Activated CD4-positive, alpha-beta T cell treated with anti-CD3 and anti-CD28 coated beads, Interleukin-2, Interleukin-4, amounts not matched to agents 100 ng/mL and 50 ng/mL, durations not matched to agents 16 hours and 8 hours (primary cell): ENCODE measurements at regions not wholly inside any gene's neighbourhood (a gene's known extent, or its start where the extent isn't known, plus 50 kb on each side); places are given as distances from the start of the nearest gene placed in this dataset.

ENCODE experiments used
- DNase-seq: peaks from one replicate; pipeline ENCODE4 v3.0.0-alpha.2; 2020; ENCODE audit warnings: low spot score

DNA sequence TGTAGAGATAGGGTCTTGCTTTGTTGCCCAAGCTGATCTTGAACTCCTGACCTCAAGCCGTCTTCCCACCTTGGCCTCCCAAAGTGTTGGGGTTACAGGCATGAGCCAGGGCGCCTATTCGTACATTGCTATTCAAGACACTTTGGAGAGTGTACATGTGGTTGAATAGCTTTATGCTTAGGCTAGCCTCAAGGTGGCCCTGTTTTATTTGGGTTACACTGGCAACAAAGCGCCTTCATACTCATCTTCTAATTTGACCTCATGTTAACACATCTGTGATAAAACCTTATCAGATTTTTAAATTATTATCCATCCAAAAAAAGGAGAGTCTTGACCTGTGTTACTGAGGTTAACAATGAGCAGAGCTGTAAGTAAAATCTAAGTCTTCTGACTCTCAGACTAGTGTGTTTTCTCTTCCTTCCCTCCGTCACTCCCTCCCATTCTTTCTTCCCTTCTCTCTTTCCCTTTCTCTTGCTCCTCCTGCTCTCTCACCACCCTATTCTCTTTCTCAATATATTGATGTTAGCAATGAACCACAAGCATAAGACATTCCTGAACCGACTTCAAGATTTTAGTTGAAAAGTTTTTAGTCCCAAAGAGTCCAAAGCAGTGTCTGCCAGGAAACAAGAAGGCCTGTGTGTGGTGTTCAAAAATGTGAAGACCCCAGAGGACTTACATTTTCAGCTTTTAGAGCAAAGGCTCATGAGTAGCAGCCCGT, 603.7 kb upstream of the CFAP20DC start:
- DNase-seq, result no peak

DNA sequence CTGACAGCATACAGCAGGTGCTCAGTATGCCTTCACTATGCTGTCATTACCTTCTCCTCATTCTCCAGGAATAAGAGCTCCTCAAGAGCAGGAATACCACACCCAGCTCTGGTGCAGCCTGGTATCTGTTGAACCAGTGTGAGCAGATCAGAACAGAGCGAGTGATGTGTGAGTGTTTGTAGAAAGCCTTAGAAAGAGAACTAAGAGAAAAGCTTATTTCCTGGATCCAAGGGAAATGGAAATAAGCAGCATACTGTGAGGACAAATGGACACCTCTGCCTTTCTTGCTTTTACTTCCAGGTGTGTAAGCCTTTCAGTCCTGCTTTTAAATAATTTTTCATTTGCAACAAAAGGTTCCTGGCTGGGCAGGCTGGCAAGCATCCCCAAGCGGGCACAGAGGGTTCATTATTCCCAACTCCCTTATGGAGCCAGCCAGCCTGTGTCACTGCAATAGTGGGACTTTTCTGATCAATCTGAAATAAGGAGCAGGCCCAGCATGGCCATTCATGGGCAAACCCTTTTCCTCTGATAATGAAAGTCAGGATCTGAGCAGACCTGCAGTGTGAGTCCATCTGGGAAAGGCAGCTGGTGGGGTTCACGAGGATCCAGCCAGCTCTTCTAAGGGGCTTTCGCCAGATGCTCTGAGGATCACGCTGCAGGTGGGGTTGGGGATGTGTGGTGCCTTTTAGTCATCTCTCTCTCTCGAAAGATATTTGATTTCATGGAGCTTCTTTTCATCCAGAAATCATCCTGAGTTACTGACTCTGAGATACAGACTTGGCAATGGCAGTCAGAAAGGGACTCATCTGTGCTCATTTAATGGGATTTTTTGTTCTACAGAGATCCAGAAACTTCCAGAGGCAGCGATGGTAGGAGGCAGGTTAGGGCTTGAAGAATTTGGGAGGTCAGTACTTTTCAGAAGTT, 594.9 kb upstream of the CFAP20DC start:
- DNase-seq, result no peak

DNA sequence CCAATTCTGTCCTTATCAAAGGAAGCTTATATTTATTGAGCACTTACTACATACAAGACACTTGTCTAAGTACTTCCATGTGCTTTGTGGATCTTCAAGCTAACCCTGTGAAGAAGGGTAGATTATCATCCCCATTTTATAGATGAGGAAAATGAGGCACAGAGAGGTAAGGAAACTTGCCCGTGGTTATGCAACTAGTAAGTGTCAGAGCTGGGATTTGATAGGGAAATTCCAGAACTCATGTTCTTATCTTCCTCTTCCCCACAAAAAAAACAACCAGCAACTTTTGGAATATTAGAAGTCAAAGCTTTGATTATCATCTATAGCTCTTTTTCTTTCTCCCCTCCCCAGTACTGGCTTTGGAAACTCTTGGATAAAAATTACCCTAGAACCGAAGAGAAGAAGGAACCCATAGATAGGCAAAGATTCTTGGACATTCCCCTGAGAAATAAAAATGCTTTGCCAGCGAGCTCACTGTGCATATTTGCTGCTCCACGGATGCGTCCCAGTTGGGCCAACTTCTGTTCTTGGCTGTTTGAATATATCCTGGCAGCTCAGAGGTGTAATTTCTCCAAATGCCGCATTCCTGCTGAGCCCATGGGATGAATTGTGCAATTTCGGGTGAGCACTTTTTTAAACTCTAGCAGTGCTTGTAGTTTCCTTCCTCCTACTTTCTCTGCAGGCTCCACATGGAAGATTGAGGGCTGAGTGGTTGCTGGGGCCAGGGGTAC, 591.5 kb upstream of the CFAP20DC start:
- DNase-seq, result no peak

- no peak for DNase-seq
Measured at GRCh38 chr3:59632760-59633573, 583.1 kb upstream of the CFAP20DC start.

DNA sequence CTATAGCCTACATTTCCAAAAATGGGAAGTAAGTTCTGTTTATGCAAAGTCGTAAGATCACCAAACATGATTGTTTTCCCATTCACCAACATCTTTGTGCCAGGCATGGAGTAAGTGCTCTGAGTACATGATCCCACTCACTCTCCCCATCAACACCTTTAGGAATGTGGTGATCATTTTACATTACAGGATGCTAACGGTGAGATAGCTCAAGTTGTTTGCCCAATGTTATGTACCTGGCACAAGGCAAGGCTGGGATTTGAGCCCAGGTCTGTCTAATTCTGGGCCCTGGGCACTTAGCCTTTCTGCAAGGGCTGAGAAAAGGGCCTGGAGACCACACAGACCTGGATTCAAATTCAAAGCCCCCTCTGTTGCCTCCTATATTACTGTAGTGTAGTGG, 581.7 kb upstream of the CFAP20DC start:
- no peak for DNase-seq

GRCh38 chr3:59621037-59621436, 571.2 kb upstream of the CFAP20DC start:
- DNase-seq, result no peak

- no peak for DNase-seq
Measured at GRCh38 chr3:59620325-59620724, 570.5 kb upstream of the CFAP20DC start.

GRCh38 chr3:59612444-59612715, 562.6 kb upstream of the CFAP20DC start:
- DNase-seq, result no peak

DNA sequence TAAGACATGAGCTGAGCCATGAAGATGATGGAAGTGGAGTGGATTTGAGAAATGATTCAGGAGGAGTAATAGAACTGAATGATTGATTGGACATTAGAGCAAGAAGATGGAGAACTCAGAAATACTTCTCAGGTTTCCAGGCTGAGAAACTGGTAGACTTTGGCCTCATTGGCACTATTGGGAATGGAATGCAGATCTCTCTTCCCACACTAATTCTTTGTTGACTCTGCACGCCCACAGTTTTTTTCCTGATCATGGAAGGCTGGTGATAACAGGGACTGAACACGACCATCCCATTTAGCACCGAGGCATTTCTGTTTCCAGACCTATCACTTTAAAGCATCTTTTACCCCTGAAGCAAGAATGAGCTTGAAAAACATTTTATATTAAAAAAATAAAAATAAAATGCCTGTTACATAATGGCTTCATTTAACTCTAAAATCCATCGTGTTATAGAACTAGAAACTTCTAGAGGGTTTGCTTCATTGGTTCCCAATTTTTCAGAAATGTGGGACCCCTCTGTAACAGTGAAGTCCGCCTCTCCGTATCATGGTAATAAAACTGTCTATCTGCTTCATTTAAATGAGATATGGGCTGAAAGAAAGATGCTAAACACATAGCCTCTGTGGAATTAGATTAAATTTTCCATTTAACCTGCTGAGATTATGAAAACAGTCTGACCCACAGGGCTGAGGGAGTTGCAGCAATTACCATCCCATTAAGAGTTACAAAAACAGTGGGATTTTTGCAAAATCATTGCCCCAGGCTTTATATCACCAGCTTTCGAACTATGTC, 562.0 kb upstream of the CFAP20DC start:
- no peak for DNase-seq

DNA sequence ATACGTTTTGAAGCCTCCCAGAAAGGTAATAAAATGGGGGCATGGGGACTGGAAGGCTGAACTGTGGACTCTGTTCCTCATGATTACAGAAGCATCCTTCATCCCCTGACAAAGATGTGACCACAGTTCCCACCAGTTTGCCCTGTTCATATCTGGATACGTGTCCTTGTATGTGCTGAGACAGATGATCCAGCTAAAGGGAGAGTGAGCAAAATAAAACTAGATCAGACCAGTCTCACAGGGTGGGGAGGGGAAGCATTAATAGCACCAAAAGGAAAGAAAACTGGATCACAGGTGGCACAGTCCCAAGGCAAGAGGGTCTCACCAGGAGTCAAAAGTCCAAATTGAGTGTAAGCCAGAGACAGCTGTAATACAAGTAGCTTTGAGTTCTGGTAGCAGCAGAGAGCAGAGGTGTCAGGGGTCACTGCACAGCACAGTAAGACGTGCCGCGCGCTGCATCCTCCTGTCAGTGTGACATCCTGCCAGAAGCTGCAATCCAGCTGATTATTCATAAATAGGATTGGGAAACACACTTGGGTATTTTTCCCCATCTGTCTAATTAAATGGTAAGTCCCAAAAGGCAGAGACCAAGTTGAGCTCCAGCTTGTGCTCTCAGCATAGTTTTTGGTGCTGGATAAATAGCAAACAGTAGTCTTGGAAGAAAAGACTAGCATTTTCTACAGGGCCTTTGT, 560.0 kb upstream of the CFAP20DC start:
- DNase-seq, result no peak

DNA sequence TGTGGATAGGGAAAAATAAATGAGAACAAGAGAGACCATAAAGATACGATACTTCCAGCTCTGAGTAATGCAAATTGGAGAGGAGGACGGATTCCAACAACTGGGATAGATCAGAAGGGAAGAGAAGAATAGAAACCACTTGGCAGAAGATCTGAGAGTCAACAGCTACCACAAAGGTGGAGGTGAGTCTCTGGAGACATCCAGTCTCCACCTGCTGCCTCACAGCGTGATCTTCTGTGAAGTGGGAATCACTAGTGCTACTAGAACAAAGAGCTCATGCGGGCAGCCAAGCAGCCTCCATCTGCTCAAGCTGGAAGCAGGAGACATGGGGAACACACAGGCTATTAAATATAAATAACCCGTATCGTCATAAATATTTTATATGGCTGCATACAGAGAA, 558.5 kb upstream of the CFAP20DC start:
- no peak for DNase-seq

DNA sequence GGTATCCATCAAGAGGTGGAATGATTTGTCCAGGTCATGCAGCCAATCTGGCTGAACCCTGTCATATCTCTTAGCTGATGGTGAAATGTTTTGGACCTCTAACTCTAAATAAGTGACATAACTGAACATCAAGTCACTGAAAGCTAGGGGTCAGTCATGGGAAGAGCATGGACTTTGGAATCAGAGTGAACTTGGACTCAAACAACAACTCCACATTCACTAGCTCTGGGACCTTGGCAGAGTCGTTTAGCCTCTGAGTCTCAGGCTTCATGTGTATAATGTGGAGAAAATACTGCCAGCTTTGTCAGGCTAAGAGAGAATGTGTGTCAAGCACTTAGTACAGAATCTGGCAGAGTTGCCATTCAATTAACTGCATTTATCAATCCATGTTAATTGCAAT, 557.8 kb upstream of the CFAP20DC start:
- no peak for DNase-seq

- DNase-seq, result no peak
Measured at GRCh38 chr3:59606638-59607266, 556.9 kb upstream of the CFAP20DC start.

- no peak for DNase-seq
Measured at GRCh38 chr3:59605944-59606534, 556.2 kb upstream of the CFAP20DC start.

GRCh38 chr3:59605318-59605717, 555.5 kb upstream of the CFAP20DC start:
- DNase-seq, result no peak

- no peak for DNase-seq
Measured at GRCh38 chr3:59601486-59601885, 551.7 kb upstream of the CFAP20DC start.

GRCh38 chr3:59600631-59601030, 550.8 kb upstream of the CFAP20DC start:
- no peak for DNase-seq

DNA sequence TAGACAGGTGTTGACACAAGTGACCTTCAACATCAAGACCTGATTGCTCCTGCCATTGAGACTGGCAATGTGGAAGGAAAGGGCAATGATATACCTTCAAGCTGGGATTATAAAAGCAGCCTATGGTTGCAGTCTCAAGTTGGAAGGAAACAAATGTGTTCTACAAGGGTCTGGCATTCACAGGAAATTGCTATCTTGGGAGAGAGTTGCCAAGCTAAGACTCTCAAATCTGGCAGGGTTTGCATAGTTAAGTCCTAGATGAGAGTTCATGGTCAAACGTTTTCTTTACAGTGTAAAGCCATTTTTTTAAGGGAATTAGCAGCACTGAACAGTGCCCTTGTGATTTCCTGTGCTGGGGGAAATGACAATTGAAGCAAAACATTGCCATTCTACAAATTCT, 546.9 kb upstream of the CFAP20DC start:
- no peak for DNase-seq

DNA sequence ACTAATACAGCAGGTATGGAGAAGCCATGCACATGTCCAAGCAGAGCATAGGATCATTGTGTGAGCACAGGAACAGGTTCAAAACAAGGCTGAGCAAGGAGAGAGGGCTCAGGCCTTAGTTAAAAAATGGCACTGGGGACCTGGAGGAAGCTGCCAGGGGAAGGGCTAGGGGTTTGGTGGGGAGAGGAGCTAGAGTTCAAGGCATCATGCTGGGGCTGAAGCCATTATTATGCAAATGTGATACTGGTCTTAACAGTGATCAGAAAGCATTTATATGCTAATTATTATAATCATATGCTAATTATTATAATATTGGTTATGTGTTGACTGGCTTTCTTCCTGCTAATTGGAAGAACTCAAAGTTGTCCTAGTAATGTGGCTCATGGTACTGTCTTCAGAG, 546.0 kb upstream of the CFAP20DC start:
- DNase-seq, result no peak

GRCh38 chr3:59593380-59593779, 543.6 kb upstream of the CFAP20DC start:
- DNase-seq, result no peak
